Mesenchymal stem cell (in vitro differentiated cells and primary cell): ENCODE measurements at regions not wholly inside any gene's neighbourhood (a gene's known extent, or its start where the extent isn't known, plus 50 kb on each side); places are given as distances from the start of the nearest gene placed in this dataset.

Experiments used
- DNase-seq: peaks from one replicate; pipeline ENCODE4 v3.0.0-alpha.2; 2013
- H2AFZ ChIP-seq: one replicate; pipeline ENCODE4 v1.6.1; 2013; ENCODE audit warnings: low read depth, mild to moderate bottlenecking, control low read depth, inconsistent platforms, low read length, moderate library complexity
- H2AK5ac ChIP-seq: 2 replicates; pipeline ENCODE4 v1.6.1; 2013; ENCODE audit warnings: low read length, moderate library complexity, mild to moderate bottlenecking, inconsistent platforms; ENCODE audit not compliant: severe bottlenecking
- H2BK120ac ChIP-seq: one replicate; pipeline ENCODE4 v1.6.1; 2013; ENCODE audit warnings: low read depth, mild to moderate bottlenecking, inconsistent platforms, low read length, moderate library complexity
- H2BK12ac ChIP-seq, 2 experiments: one replicate each; pipeline ENCODE4 v1.6.1; 2013; ENCODE audit warnings: inconsistent platforms in 2 of 2, low read length in 2 of 2, mild to moderate bottlenecking in 2 of 2, moderate library complexity in 2 of 2, control low read depth in 1 of 2
- H2BK15ac ChIP-seq: one replicate; pipeline ENCODE4 v1.6.1; 2013; ENCODE audit warnings: mild to moderate bottlenecking, low read depth, inconsistent platforms; ENCODE audit not compliant: poor library complexity, severe bottlenecking
- H2BK5ac ChIP-seq: 2 replicates; pipeline ENCODE4 v1.6.1; 2013; ENCODE audit warnings: low read depth, mild to moderate bottlenecking, low read length, control low read depth, inconsistent platforms; ENCODE audit not compliant: poor library complexity, severe bottlenecking
- H3K14ac ChIP-seq, 2 experiments: one replicate each; pipeline ENCODE4 v1.6.1; 2013; ENCODE audit warnings: inconsistent platforms in 2 of 2, low read length in 2 of 2, control low read depth in 1 of 2, mild to moderate bottlenecking in 1 of 2, moderate library complexity in 1 of 2
- H3K18ac ChIP-seq, 2 experiments: one replicate each; pipeline ENCODE4 v1.6.1; 2013; ENCODE audit warnings: inconsistent platforms in 2 of 2, low read length in 2 of 2, control low read depth in 1 of 2, low read depth in 1 of 2, mild to moderate bottlenecking in 1 of 2
- H3K23ac ChIP-seq, 2 experiments: one replicate each; pipeline ENCODE4 v1.6.1; 2013; ENCODE audit warnings: inconsistent platforms in 2 of 2, low read length in 2 of 2, mild to moderate bottlenecking in 2 of 2, moderate library complexity in 2 of 2, control low read depth in 1 of 2
- H3K27ac ChIP-seq: 2 replicates; pipeline ENCODE4 v1.5.1; 2013; ENCODE audit warnings: mild to moderate bottlenecking, moderate library complexity, low read length, control low read depth, inconsistent platforms; ENCODE audit not compliant: poor library complexity, severe bottlenecking
- H3K27me3 ChIP-seq, 2 experiments: 2 replicates each; pipeline versions ENCODE4 v1.6.1 to v1.7.0; 2013; ENCODE audit warnings: low read length in 2 of 2, mild to moderate bottlenecking in 2 of 2, moderate library complexity in 2 of 2, control low read depth in 1 of 2, inconsistent platforms in 1 of 2; ENCODE audit not compliant: control insufficient read depth in 1 of 2, insufficient read depth in 1 of 2
- H3K36me3 ChIP-seq, 2 experiments: 2 replicates each; pipeline versions ENCODE4 v1.6.1 to v1.7.0; 2013; ENCODE audit warnings: low read length in 2 of 2, control low read depth in 1 of 2, inconsistent platforms in 1 of 2, low read depth in 1 of 2, mild to moderate bottlenecking in 1 of 2; ENCODE audit not compliant: insufficient read depth in 2 of 2, control insufficient read depth in 1 of 2
- H3K4ac ChIP-seq, 2 experiments: one replicate each; pipeline ENCODE4 v1.6.1; 2013; ENCODE audit warnings: inconsistent platforms in 2 of 2, low read length in 2 of 2, mild to moderate bottlenecking in 2 of 2, moderate library complexity in 2 of 2, control low read depth in 1 of 2, low read depth in 1 of 2
- H3K4me1 ChIP-seq: 2 replicates; pipeline ENCODE4 v1.6.1; 2013; ENCODE audit warnings: low read depth, low read length, control low read depth; ENCODE audit not compliant: control insufficient read depth, insufficient read depth
- H3K4me2 ChIP-seq: 2 replicates; pipeline ENCODE4 v1.6.1; 2013; ENCODE audit warnings: low read length, mild to moderate bottlenecking, inconsistent platforms; ENCODE audit not compliant: poor library complexity, severe bottlenecking
- H3K4me3 ChIP-seq, 2 experiments: 2 replicates each; pipeline versions ENCODE4 v1.5.1 to v1.7.0; 2013; ENCODE audit warnings: low read length in 2 of 2, mild to moderate bottlenecking in 2 of 2, control low read depth in 1 of 2, low read depth in 1 of 2; ENCODE audit not compliant: insufficient read depth in 1 of 2
- H3K79me1 ChIP-seq: replicated peaks from 2 replicates; pipeline ENCODE4 v1.6.1; 2013; ENCODE audit warnings: mild to moderate bottlenecking, control low read depth, low read length, inconsistent platforms; ENCODE audit not compliant: poor library complexity, severe bottlenecking
- H3K9ac ChIP-seq: 2 replicates; pipeline ENCODE4 v1.7.0; 2013; ENCODE audit warnings: mild to moderate bottlenecking, low read length, moderate library complexity
- H3K9me3 ChIP-seq: 2 replicates; pipeline ENCODE4 v1.7.0; 2013; ENCODE audit warnings: mild to moderate bottlenecking, low read length; ENCODE audit not compliant: control insufficient read depth
- H4K8ac ChIP-seq: one replicate; pipeline ENCODE4 v1.6.1; 2013; ENCODE audit warnings: inconsistent platforms, mild to moderate bottlenecking, low read length, moderate library complexity
- H4K91ac ChIP-seq: one replicate; pipeline ENCODE4 v1.6.1; 2013; ENCODE audit warnings: mild to moderate bottlenecking, low read length, inconsistent platforms
- WGBS: methylation state at CpG from one replicate; pipeline ENCODE4 v1.1.7; 2013; ENCODE audit warnings: mixed read lengths; 5-methylcytosine and 5-hydroxymethylcytosine counted together

GRCh38 chr22:48711031-48711431, 1116.6 kb downstream of the BRD1 start:
- H4K91ac ChIP-seq, result no peak overlapping the region
- H3K27ac ChIP-seq, result no peak overlapping the region
- no peaks in the 10 kb centered on the region for H3K4me1 ChIP-seq
- no peak overlapping the region for H2BK15ac ChIP-seq
- no peak overlapping the region for H3K18ac ChIP-seq
- no peak overlapping the region for H2BK120ac ChIP-seq
- WGBS, result 73% methylated on average over 11 of the region's 11 CpGs
- no peak overlapping the region for H3K4me3 ChIP-seq
- no peak overlapping the region for H2AK5ac ChIP-seq
- H3K23ac ChIP-seq, result no peak overlapping the region
- no peak overlapping the region for H2AFZ ChIP-seq
- H3K9me3 ChIP-seq, result peaks cover 4% of the 10 kb centered on the region
- no peaks in the 10 kb centered on the region for H3K36me3 ChIP-seq
- H2BK12ac ChIP-seq, result no peak overlapping the region
- H2BK5ac ChIP-seq, result no peak overlapping the region
- no peak overlapping the region for H4K8ac ChIP-seq
- no peaks in the 10 kb centered on the region for H3K27me3 ChIP-seq
- H3K4me2 ChIP-seq, result no peak overlapping the region
- DNase-seq, result no peak
- H3K79me1 ChIP-seq, result no peaks in the 10 kb centered on the region
- H3K4ac ChIP-seq, result no peak overlapping the region
- no peak overlapping the region for H3K9ac ChIP-seq
- H3K14ac ChIP-seq, result no peak overlapping the region

DNA sequence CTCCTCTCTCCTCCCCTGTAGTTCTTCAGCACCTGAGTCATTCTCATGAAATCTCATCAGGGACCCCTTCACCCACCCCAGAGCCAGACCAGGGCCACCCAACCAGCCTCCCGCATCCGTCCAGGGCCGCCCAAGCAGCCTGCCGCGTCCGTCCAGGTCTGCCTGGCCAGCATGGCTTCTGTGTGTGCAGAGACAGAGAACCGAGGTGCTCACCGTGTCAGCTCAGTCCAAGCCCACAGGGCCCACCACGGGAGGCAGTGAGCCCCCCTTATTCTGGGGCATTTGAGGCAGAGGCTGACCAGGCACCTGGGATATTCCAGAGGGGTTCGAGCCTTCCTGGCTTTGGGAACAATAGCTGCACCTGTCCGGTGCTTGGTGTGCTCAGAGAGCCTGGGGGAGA, 1117.3 kb downstream of the BRD1 start:
- Histone ChIP-seq H3K36me3 (no peaks in the 10 kb centered on the region), H3K4me1 (no peaks in the 10 kb centered on the region), H3K4me2 (no peak overlapping the region), H2BK120ac (no peak overlapping the region), H3K79me1 (no peaks in the 10 kb centered on the region), H3K27ac (no peak overlapping the region), H2AK5ac (no peak overlapping the region), H4K91ac (no peak overlapping the region), H2BK15ac (no peak overlapping the region), H3K23ac (no peak overlapping the region), H3K14ac (no peak overlapping the region), H3K27me3 (no peaks in the 10 kb centered on the region), H2BK5ac (no peak overlapping the region), H3K18ac (no peak overlapping the region), H3K4ac (no peak overlapping the region), H4K8ac (no peak overlapping the region), H3K9me3 (peaks cover 4% of the 10 kb centered on the region), H2AFZ (no peak overlapping the region), H3K9ac (no peak overlapping the region), H2BK12ac (no peak overlapping the region), H3K4me3 (no peak overlapping the region)
- WGBS, result 76% methylated on average over 11 of the region's 11 CpGs
- no peak for DNase-seq

DNA sequence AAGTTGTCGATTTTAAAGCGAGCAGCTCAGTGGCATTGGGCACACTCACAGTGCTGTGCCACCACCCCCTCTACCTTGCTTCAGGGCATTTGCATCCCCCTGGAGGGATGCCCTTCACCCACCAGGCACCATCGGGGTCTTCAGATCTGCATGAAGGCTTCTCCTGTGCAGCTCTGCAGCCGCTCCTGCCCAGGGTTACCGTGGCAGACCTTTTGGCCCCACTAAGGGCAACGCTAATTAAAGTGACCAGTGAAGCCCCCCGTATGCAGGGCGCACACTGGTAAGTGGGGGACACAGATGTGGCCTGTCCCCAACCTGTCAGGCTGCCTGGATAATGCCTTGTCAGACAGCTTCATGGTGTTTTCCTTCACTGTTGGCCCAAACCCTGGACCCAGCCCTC, 1117.7 kb downstream of the BRD1 start:
- no peak overlapping the region for H2BK15ac ChIP-seq
- no peak overlapping the region for H3K9ac ChIP-seq
- no peaks in the 10 kb centered on the region for H3K36me3 ChIP-seq
- no peaks in the 10 kb centered on the region for H3K27me3 ChIP-seq
- no peak overlapping the region for H2BK5ac ChIP-seq
- H2BK120ac ChIP-seq, result no peak overlapping the region
- no peak overlapping the region for H2AK5ac ChIP-seq
- no peak overlapping the region for H3K4me3 ChIP-seq
- no peak overlapping the region for H2BK12ac ChIP-seq
- no peaks in the 10 kb centered on the region for H3K4me1 ChIP-seq
- no peak for DNase-seq
- H3K23ac ChIP-seq, result no peak overlapping the region
- H4K91ac ChIP-seq, result no peak overlapping the region
- no peaks in the 10 kb centered on the region for H3K79me1 ChIP-seq
- no peak overlapping the region for H3K4me2 ChIP-seq
- H3K14ac ChIP-seq, result no peak overlapping the region
- H2AFZ ChIP-seq, result no peak overlapping the region
- WGBS, result 72% methylated on average over 8 of the region's 8 CpGs
- no peak overlapping the region for H3K4ac ChIP-seq
- H4K8ac ChIP-seq, result no peak overlapping the region
- H3K9me3 ChIP-seq, result peaks cover 4% of the 10 kb centered on the region
- no peak overlapping the region for H3K27ac ChIP-seq
- H3K18ac ChIP-seq, result no peak overlapping the region

GRCh38 chr22:48709453-48709852, 1118.2 kb downstream of the BRD1 start:
- Histone ChIP-seq H3K27me3 (no peaks in the 10 kb centered on the region), H2BK12ac (no peak overlapping the region), H2BK15ac (no peak overlapping the region), H3K14ac (no peak overlapping the region), H2AFZ (no peak overlapping the region), H3K18ac (no peak overlapping the region), H3K79me1 (no peaks in the 10 kb centered on the region), H3K23ac (no peak overlapping the region), H3K4me1 (no peaks in the 10 kb centered on the region), H4K91ac (no peak overlapping the region), H4K8ac (no peak overlapping the region), H3K4me2 (no peak overlapping the region), H3K4me3 (no peak overlapping the region), H3K9ac (no peak overlapping the region), H2BK5ac (no peak overlapping the region), H2AK5ac (no peak overlapping the region), H3K4ac (no peak overlapping the region), H3K36me3 (no peaks in the 10 kb centered on the region), H2BK120ac (no peak overlapping the region), H3K9me3 (peaks cover under 1% of the 10 kb centered on the region), H3K27ac (no peak overlapping the region)
- DNase-seq, result no peak
- WGBS, result 85% methylated on average over 13 of the region's 13 CpGs
